GM12865 (cell line): ENCODE measurements at regions not wholly inside any gene's neighbourhood (a gene's known extent, or its start where the extent isn't known, plus 50 kb on each side); places are given as distances from the start of the nearest gene placed in this dataset.
"Not testable (repeated sequence)": the region's sequence is repeated elsewhere in the genome, so short reads cannot be mapped to it uniquely, and the experiment has no call there.

Experiments used
- DNase-seq: peaks from one replicate; pipeline ENCODE4 v3.0.0; 2010; ENCODE audit warnings: low read depth
- H3K4me3 ChIP-seq: 2 replicates; pipeline ENCODE4 v1.5.1; 2011; ENCODE audit warnings: mild to moderate bottlenecking, low read depth, low read length, control low read depth
- CTCF ChIP-seq: IDR thresholded peaks from 2 replicates; pipeline ENCODE4 v1.5.1; 2011; ENCODE audit warnings: low read length, control low read depth, low read depth, inconsistent platforms; ENCODE audit not compliant: insufficient read depth; ENCODE audit errors: missing control alignments

- no peak for DNase-seq
- TF ChIP-seq CTCF = no peak
Measured at GRCh38 chr11:92101920-92102319, 122.7 kb upstream of the FAT3 start.

GRCh38 chr11:92099183-92099582 lies 125.4 kb upstream of the FAT3 start:
- DNase-seq = no peak
- no peak for TF ChIP-seq CTCF
- no peak overlapping the region for H3K4me3 ChIP-seq

More at GRCh38 chr11:92101920-92102319, 122.7 kb upstream of the FAT3 start:
- no peak overlapping the region for H3K4me3 ChIP-seq

GRCh38 chr11:92098172-92098571 lies 126.4 kb upstream of the FAT3 start:
- DNase-seq = no peak
- TF ChIP-seq CTCF = no peak
- no peak overlapping the region for H3K4me3 ChIP-seq

- no peak for TF ChIP-seq CTCF
- H3K4me3 ChIP-seq = no peak overlapping the region
- no peak for DNase-seq
Measured at GRCh38 chr11:92087725-92088537, 136.7 kb upstream of the FAT3 start.

GRCh38 chr11:92083123-92083522 lies 141.5 kb upstream of the FAT3 start:
- no peak for DNase-seq
- no peak overlapping the region for H3K4me3 ChIP-seq
- TF ChIP-seq CTCF = no peak

- H3K4me3 ChIP-seq = no peak overlapping the region
- DNase-seq = no peak
- no peak for TF ChIP-seq CTCF
Measured at GRCh38 chr11:92082652-92083051, 142.0 kb upstream of the FAT3 start.

- not testable (repeated sequence) for DNase-seq, H3K4me3 ChIP-seq
Measured at GRCh38 chr11:92074498-92074897, 150.1 kb upstream of the FAT3 start.
